ENCODE measurements at regions not wholly inside any gene's neighbourhood (a gene's known extent, or its start where the extent isn't known, plus 50 kb on each side); places are given as distances from the start of the nearest gene placed in this dataset.

- Histone ChIP-seq H3K56ac (replicated peaks; ENCODE audit: insufficient read length, low read depth, low read length) (no peak overlapping the region), H3K4me1 (replicated peaks in 1 of 4; ENCODE audit: control insufficient read depth in 3 of 4, insufficient read depth in 4 of 4, low read length in 3 of 4) (no peaks in the 10 kb centered on the region), H3K36me3 (ENCODE audit: control insufficient read depth in 2 of 4, insufficient read depth in 4 of 4, low read length in 3 of 4) (no peaks in the 10 kb centered on the region; a peak in 1 of 8 replicates), H3K4me3 (ENCODE audit: extremely low read depth in 1 of 4, insufficient read depth in 2 of 4, low read depth in 3 of 4, low read length in 4 of 4) (no peak overlapping the region), H2BK15ac (ENCODE audit: low read length) (no peak overlapping the region), H2BK20ac (ENCODE audit: low read length) (no peak overlapping the region), H3K79me2 (ENCODE audit: control insufficient read depth in 1 of 2, insufficient read depth in 2 of 2, low read length in 2 of 2) (no peaks in the 10 kb centered on the region), H3K14ac (ENCODE audit: insufficient read length) (no peak overlapping the region), H3K4ac (replicated peaks; ENCODE audit: insufficient read length, low read depth, low read length) (no peak overlapping the region), H4K5ac (ENCODE audit: insufficient read length, low read depth, low read length) (no peak overlapping the region), H3K9ac (replicated peaks in 1 of 4; ENCODE audit: extremely low read depth in 1 of 4, low read depth in 3 of 4, low read length in 3 of 4) (no peak overlapping the region), H4K20me1 (replicated peaks in 1 of 2; ENCODE audit: control insufficient read depth in 1 of 2, insufficient read depth in 2 of 2, low read length in 2 of 2) (no peaks in the 10 kb centered on the region), H2BK5ac (ENCODE audit: low read depth, low read length) (no peak overlapping the region), H3K27me3 (replicated peaks in 1 of 4; ENCODE audit: control insufficient read depth in 3 of 4, extremely low read depth in 1 of 4, insufficient read depth in 3 of 4, low read length in 3 of 4) (no peaks in the 10 kb centered on the region), H3K9me3 (ENCODE audit: insufficient read depth in 2 of 2, low read depth in 1 of 2, low read length in 1 of 2) (0 out of 4 replicates have a peak, but pooled peaks cover 0 to 5% of the 10 kb centered on the region in 2 experiments), H3K27ac (ENCODE audit: low read depth, low read length) (no peak overlapping the region), H4K8ac (ENCODE audit: extremely low read depth, insufficient read depth, low read length) (no peak overlapping the region), H3K79me1 (ENCODE audit: low read depth, low read length) (no peaks in the 10 kb centered on the region), H3K23me2 (ENCODE audit: low read depth, low read length) (no peaks in the 10 kb centered on the region), H4K91ac (replicated peaks; ENCODE audit: insufficient read length, low read length) (no peak overlapping the region), H2BK120ac (replicated peaks; ENCODE audit: low read depth, low read length) (no peak overlapping the region), H2AFZ (ENCODE audit: low read length) (no peak overlapping the region), H3K4me2 (ENCODE audit: insufficient read depth in 1 of 2, low read depth in 2 of 2, low read length in 2 of 2) (no peak overlapping the region), H2AK5ac (ENCODE audit: low read depth, low read length) (no peak overlapping the region), H3K23ac (ENCODE audit: insufficient read length) (no peak overlapping the region), H2BK12ac (ENCODE audit: low read depth, low read length) (no peak overlapping the region), H3K18ac (ENCODE audit: extremely low read depth, low read length) (no peak overlapping the region)
- FAIRE-seq (no peak), DNase-seq (ENCODE audit: low read depth in 1 of 2, low spot score in 2 of 2) (no peak)
- ChIA-PET POLR2A (ENCODE audit: partially characterized antibody) (interaction anchor here (0.9 kb wide), 1 partner anchor 30 kb away, joined by 3 read pairs; no protein-coding TSS in a partner anchor), CTCF (ENCODE audit: partially characterized antibody) (interaction anchor here (0.8 kb wide), 1 partner anchor 257 kb away, joined by 3 read pairs; no protein-coding TSS in a partner anchor)
- WGBS, 2 experiments (ENCODE audit: extremely low coverage in 1 of 2, insufficient coverage in 1 of 2, insufficient read length in 1 of 2, insufficient replicate concordance in 2 of 2, low coverage in 1 of 2, low lambda C conversion rate in 2 of 2, missing lambda C conversion rate in 1 of 2): 72% methylated on average over 7 of the region's 7 CpGs; no CpG with 5 or more reads in 1 of the 2 experiments
- TF ChIP-seq USF2 (IDR thresholded peaks at IDR 0.05; ENCODE audit: low read length) (no peak), NRF1 (IDR thresholded peaks at IDR 0.05; ENCODE audit: low read depth, low read length) (no peak), RBBP5 (IDR thresholded peaks at IDR 0.05; ENCODE audit: borderline replicate concordance, low read depth, low read length) (no peak), BCL11A (IDR thresholded peaks at IDR 0.05; ENCODE audit: low read depth in 2 of 2, low read length in 2 of 2) (no peak), SP1 (IDR thresholded peaks at IDR 0.05; ENCODE audit: low read depth, low read length) (no peak), CBX8 (IDR thresholded peaks at IDR 0.05; ENCODE audit: borderline replicate concordance, low read depth, low read length) (no peak)
Measured at GRCh38 chr16:72424757-72425156, 252.8 kb upstream of the PMFBP1 start.
